OCI-LY1 (cell line): ENCODE measurements at regions not wholly inside any gene's neighbourhood (a gene's known extent, or its start where the extent isn't known, plus 50 kb on each side); places are given as distances from the start of the nearest gene placed in this dataset.

Experiments
- CTCF ChIP-seq: fragments of 200-600 bp; sonication (generic), shearing (Covaris generic); IDR thresholded peaks from 2 replicates; pipeline ENCODE4 v1.5.1; 2017; ENCODE audit warnings: mild to moderate bottlenecking, antibody characterized with exemption, low read length, moderate library complexity, mixed read lengths
- EZH2 ChIP-seq: fragments of 200-600 bp; sonication (generic), shearing (Covaris generic); IDR thresholded peaks from 2 replicates; pipeline ENCODE4 v1.8.0; 2017; ENCODE audit warnings: borderline replicate concordance, mixed run types, mild to moderate bottlenecking, antibody characterized with exemption, low read length, moderate library complexity, mixed read lengths

- TF ChIP-seq CTCF (no peak), EZH2 (no peak)
These were observed 136.1 kb upstream of the EPHA6 start for GRCh38 chr3:96678325-96678724.
